D721Med (cell line): ENCODE measurements at regions not wholly inside any gene's neighbourhood (a gene's known extent, or its start where the extent isn't known, plus 50 kb on each side); places are given as distances from the start of the nearest gene placed in this dataset.

Experiments used
- DNase-seq: peaks from one replicate; pipeline ENCODE4 v3.0.0; 2011; ENCODE audit warnings: low spot score; ENCODE audit not compliant: insufficient read length
- FAIRE-seq: peaks from 2 replicates; lab custom pipeline; 2011; peaks lifted over from hg19 to GRCh38; lab: Jason Lieb, UNC
- TF ChIP-seq, protein P1 (sequence below): IDR thresholded peaks from 2 replicates; pipeline ENCODE4 v1.5.1; 2012; ENCODE audit warnings: mild to moderate bottlenecking, control low read depth; ENCODE audit not compliant: insufficient read depth; ENCODE audit errors: missing control alignments

GRCh38 chrX:34868633-34869032, 74.0 kb upstream of the FAM47B start:
- DNase-seq (no peak), FAIRE-seq (no peak)
- TF ChIP-seq, protein P1, sequence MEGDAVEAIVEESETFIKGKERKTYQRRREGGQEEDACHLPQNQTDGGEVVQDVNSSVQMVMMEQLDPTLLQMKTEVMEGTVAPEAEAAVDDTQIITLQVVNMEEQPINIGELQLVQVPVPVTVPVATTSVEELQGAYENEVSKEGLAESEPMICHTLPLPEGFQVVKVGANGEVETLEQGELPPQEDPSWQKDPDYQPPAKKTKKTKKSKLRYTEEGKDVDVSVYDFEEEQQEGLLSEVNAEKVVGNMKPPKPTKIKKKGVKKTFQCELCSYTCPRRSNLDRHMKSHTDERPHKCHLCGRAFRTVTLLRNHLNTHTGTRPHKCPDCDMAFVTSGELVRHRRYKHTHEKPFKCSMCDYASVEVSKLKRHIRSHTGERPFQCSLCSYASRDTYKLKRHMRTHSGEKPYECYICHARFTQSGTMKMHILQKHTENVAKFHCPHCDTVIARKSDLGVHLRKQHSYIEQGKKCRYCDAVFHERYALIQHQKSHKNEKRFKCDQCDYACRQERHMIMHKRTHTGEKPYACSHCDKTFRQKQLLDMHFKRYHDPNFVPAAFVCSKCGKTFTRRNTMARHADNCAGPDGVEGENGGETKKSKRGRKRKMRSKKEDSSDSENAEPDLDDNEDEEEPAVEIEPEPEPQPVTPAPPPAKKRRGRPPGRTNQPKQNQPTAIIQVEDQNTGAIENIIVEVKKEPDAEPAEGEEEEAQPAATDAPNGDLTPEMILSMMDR, result no peak

- TF ChIP-seq, protein P1, result no peak
- DNase-seq (no peak), FAIRE-seq (no peak)
Observed at GRCh38 chrX:34873500-34874225, 68.9 kb upstream of the FAM47B start.

- FAIRE-seq (no peak), DNase-seq (no peak)
- TF ChIP-seq, protein P1, result no peak
Observed at GRCh38 chrX:34874763-34875162, 67.8 kb upstream of the FAM47B start.

GRCh38 chrX:34875204-34875603, 67.4 kb upstream of the FAM47B start:
- DNase-seq (no peak), FAIRE-seq (no peak)
- TF ChIP-seq, protein P1, result no peak

DNA sequence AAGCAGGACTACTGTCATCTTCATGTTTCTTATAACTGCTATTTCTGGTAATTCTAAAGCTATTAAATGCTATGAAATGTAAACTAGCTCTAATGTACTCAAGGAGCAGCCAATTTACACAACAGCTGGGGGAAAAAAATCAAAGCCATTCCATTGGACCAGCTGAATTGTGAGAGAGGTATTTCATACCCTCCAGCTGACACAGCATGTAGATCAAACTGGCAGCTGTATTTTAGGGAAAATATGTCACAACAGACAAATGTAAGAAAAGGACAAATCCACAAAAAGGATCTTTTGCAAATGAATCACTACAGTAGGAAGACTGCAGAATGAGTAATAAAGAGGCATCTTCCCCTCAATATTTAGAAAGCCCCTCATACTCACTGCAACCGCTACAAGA, 65.2 kb upstream of the FAM47B start:
- DNase-seq, result no peak
- FAIRE-seq, result no peak
- TF ChIP-seq, protein P1, result no peak

DNA sequence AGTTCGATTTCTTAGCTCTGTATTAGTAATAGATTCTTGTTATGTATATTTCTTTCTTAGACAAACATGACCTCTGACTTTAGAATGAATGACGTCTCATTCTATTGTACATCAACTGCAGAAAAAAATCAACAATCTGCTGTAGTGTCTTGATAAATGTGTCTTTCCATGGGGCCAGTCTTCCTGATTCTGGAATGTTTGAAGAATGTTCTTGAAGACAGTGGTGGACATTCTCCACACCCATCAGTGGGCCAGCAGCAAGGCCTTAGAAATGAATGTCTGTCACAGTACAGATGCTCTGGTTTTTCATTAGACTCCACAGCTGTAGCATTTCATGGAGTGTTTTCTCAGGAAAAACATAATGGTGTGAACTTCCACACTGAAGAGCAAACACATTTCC, 63.2 kb upstream of the FAM47B start:
- FAIRE-seq (no peak), DNase-seq (no peak)
- TF ChIP-seq, protein P1, result no peak

DNA sequence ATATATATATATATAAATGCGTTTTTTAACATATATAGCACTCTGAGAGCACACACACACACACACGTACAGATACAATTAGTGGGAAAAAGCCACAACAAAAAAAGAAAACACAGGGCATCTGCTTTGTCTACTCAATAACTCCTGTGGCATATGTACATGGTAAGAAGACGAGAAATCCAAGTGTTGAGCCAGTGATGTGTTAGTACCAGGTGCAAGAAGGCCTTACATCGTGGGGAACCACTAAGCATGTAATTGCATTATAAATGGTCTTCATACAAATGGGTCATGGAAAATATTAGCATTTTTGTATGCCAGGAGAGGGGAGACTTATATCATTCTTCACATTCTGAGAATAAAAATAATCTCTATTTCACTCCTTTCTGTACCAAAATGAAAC, 62.7 kb upstream of the FAM47B start:
- TF ChIP-seq, protein P1, result no peak
- DNase-seq (no peak), FAIRE-seq (no peak)
